Fibroblast of the aortic adventitia (primary cell): ENCODE measurements at regions not wholly inside any gene's neighbourhood (a gene's known extent, or its start where the extent isn't known, plus 50 kb on each side); places are given as distances from the start of the nearest gene placed in this dataset.

Experiments used
- DNase-seq: peaks from one replicate; pipeline ENCODE4 v3.0.0-alpha.2; 2010; ENCODE audit warnings: low read depth
- H3K4me3 ChIP-seq: 2 replicates; pipeline ENCODE4 v1.5.1; 2011; ENCODE audit warnings: low read depth, mild to moderate bottlenecking, control low read depth, low read length, moderate library complexity
- CTCF ChIP-seq: IDR thresholded peaks from 2 replicates; pipeline ENCODE4 v1.5.1; 2011; ENCODE audit warnings: mild to moderate bottlenecking, low read length, control low read depth, inconsistent platforms; ENCODE audit not compliant: insufficient read depth

- H3K4me3 ChIP-seq = no peak overlapping the region
- peak; percentile 52 for DNase-seq
- TF ChIP-seq CTCF = no peak
Measured at GRCh38 chr6:67683960-67684359, 951.1 kb upstream of the ADGRB3 start.

GRCh38 chr6:67680297-67680932 lies 954.7 kb upstream of the ADGRB3 start:
- peak; percentile 23 for DNase-seq
- H3K4me3 ChIP-seq = no peak overlapping the region
- TF ChIP-seq CTCF = no peak

- no peak overlapping the region for H3K4me3 ChIP-seq
- TF ChIP-seq CTCF = no peak
- peak; percentile 18 for DNase-seq
Measured at GRCh38 chr6:67679566-67680296, 955.4 kb upstream of the ADGRB3 start.

GRCh38 chr6:67676892-67677291 lies 958.2 kb upstream of the ADGRB3 start:
- DNase-seq = no peak
- H3K4me3 ChIP-seq = no peak overlapping the region
- TF ChIP-seq CTCF = no peak

- DNase-seq = no peak
- H3K4me3 ChIP-seq = no peak overlapping the region
- TF ChIP-seq CTCF = no peak
Measured at GRCh38 chr6:67667637-67668422, 967.3 kb upstream of the ADGRB3 start.

GRCh38 chr6:67666177-67666964 lies 968.7 kb upstream of the ADGRB3 start:
- DNase-seq = peak; percentile 9
- no peak overlapping the region for H3K4me3 ChIP-seq
- TF ChIP-seq CTCF = no peak
